ENCODE measurements at regions not wholly inside any gene's neighbourhood (a gene's known extent, or its start where the extent isn't known, plus 50 kb on each side); places are given as distances from the start of the nearest gene placed in this dataset.

DNA sequence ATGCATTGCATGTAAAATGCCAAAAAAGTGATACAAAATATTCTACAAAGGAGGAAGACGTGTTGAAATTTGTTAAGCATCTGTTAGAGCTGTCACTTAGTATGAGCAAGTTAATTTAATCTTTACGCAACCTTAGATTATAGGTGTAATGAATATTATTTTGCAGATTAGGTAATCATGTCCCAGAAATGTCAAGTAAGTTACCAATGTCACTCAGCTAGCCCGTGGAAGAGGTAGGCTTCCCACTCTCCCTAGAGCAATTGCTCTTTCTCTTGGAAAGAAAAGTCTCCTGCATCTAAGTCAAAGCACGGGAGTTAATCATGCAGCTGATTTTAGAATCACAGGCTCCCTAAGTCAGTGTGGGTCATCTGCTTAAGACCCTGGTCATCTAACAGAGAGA is 830.4 kb upstream of the IGFBP3 start:
- Histone ChIP-seq H3K4me3 (no peak overlapping the region), H3K36me3 (no peaks in the 10 kb centered on the region), H3K4me1 (no peaks in the 10 kb centered on the region), H3K27ac (no peak overlapping the region), H3K27me3 (no peaks in the 10 kb centered on the region), H3K9me3 (no peaks in the 10 kb centered on the region)
- TF ChIP-seq, protein P1, sequence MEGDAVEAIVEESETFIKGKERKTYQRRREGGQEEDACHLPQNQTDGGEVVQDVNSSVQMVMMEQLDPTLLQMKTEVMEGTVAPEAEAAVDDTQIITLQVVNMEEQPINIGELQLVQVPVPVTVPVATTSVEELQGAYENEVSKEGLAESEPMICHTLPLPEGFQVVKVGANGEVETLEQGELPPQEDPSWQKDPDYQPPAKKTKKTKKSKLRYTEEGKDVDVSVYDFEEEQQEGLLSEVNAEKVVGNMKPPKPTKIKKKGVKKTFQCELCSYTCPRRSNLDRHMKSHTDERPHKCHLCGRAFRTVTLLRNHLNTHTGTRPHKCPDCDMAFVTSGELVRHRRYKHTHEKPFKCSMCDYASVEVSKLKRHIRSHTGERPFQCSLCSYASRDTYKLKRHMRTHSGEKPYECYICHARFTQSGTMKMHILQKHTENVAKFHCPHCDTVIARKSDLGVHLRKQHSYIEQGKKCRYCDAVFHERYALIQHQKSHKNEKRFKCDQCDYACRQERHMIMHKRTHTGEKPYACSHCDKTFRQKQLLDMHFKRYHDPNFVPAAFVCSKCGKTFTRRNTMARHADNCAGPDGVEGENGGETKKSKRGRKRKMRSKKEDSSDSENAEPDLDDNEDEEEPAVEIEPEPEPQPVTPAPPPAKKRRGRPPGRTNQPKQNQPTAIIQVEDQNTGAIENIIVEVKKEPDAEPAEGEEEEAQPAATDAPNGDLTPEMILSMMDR (IDR thresholded peaks at IDR 0.05): no peak
- no peak for ATAC-seq
- intact Hi-C loops (cut with DNase I): no loop called here
- DNase-seq: no peak

DNA sequence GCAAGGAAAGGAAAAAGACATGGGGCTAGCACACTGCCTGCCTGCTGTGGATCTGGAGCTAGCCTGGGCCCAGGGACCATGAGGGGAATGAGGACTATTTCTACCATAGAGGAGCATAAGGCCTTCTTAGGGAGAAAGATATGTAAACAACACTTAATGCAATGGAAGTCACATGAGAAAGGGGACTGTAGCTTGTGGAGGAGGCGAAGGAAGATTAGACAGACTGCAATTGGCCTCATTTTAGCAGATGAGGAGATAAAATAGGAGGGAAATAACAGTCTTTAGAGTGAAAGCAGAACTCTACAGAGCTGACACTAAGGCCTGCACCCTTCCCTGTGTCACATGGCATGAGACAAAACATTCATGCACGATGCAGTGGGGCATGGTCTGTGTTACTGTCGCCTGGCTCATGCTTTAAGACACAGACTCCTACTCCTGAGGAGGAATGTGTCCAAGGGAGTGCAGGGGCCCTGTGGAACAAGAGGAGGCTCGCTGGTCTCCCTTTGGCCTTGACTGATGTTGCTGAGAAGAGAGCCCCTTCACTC is 829.3 kb upstream of the IGFBP3 start:
- intact Hi-C loops (cut with DNase I): no loop called here
- TF ChIP-seq, protein P1 (IDR thresholded peaks at IDR 0.05): no peak

DNA sequence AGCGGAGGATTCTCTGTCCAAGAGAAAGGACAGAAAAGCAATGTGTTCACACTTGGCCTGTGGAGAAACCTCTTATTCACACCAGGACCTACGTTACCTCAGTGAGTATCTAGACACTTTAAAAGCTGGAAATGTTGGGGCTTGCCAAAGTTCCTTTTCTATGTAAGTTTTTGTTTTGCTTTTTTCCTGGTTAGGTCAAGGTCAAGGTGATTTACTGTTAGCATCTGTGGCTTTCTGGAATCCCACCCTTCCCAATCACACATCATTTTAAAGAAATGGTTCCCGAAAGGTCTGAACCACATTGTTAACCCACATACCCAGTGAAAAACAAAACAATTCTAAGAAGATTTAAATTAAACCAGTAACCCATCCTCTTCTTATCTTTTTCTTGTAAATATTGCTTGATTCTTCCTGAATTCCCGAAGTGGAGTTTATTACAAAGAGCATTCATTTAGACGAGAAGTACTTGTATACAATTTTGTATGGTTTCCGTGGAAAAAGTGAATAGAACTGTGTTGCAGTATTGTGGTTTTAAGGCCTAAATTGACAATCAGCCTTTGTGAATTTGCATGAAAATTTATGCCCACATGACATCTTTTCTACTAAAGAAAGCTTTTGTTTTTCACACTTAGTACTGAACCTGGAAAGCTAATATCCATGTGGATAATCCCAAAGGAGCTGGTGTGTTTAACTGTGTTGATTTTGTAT is 827.0 kb upstream of the IGFBP3 start:
- Histone ChIP-seq H3K36me3 (no peaks in the 10 kb centered on the region), H3K4me1 (no peaks in the 10 kb centered on the region), H3K4me3 (no peak overlapping the region), H3K9me3 (no peaks in the 10 kb centered on the region), H3K27me3 (no peaks in the 10 kb centered on the region), H3K27ac (no peak overlapping the region)
- DNase-seq: no peak
- intact Hi-C loops (cut with DNase I): no loop called here
- ATAC-seq: no peak
- TF ChIP-seq, protein P1 (IDR thresholded peaks at IDR 0.05): no peak

More for the DNA sequence above, 829.3 kb upstream of the IGFBP3 start:
- Histone ChIP-seq H3K9me3 (no peaks in the 10 kb centered on the region), H3K27ac (no peak overlapping the region), H3K4me3 (no peak overlapping the region), H3K36me3 (no peaks in the 10 kb centered on the region), H3K4me1 (no peaks in the 10 kb centered on the region), H3K27me3 (no peaks in the 10 kb centered on the region)
- DNase-seq: no peak
- ATAC-seq: no peak

DNA sequence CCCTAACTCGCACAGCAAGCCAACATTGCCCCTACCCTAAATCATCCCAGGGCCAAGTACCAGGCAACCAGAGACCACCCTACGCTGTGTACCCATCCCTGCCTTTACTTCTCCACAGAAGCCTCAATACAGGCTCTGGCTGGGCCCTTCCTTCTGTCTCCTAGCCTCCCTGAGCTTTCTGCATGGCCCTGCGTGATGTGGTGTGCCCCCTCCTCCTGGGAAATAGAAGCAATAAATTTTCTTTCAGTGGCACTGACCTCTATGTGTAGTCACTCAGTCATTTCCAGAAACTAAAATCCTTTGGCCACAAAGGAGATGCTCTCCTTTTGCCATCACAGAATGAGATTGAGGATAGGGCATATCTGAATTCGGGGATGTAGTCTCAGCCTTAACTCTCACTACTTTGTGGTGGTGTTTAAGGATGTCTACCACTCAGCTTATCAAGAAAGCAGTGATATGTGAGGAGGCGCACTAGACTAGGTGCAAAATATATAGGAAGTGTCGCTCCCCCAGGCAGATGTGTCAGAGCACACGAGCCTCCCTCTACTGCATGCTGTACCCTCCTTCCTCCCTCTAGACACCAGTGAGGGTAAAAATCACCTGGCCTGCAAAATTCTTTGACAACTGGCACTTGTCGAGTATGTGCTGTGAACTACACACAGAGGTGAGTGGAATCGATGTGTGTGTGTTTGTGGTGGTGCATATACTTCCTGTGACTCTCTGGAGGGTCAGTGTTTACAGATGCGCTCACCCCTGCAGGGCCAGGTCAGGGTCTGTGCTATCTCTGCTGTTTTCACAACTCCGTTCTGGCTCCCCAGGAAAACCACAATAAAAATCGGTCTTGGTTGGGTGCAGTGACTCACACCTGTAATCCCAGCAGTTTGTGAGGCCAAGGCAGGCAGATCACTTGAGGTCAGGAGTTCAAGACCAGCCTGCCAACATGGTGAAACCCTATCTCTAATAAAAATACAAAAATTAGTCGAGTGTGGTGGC is 825.9 kb upstream of the IGFBP3 start:
- ATAC-seq: no peak
- no peaks in the 10 kb centered on the region for H3K36me3 ChIP-seq
- H3K27me3 ChIP-seq: no peaks in the 10 kb centered on the region
- H3K27ac ChIP-seq: no peak overlapping the region
- intact Hi-C loops (cut with DNase I): no loop called here
- no peak for DNase-seq
- H3K4me1 ChIP-seq: no peaks in the 10 kb centered on the region
- H3K4me3 ChIP-seq: no peak overlapping the region
- no peaks in the 10 kb centered on the region for H3K9me3 ChIP-seq
- TF ChIP-seq, protein P1 (IDR thresholded peaks at IDR 0.05): no peak

DNA sequence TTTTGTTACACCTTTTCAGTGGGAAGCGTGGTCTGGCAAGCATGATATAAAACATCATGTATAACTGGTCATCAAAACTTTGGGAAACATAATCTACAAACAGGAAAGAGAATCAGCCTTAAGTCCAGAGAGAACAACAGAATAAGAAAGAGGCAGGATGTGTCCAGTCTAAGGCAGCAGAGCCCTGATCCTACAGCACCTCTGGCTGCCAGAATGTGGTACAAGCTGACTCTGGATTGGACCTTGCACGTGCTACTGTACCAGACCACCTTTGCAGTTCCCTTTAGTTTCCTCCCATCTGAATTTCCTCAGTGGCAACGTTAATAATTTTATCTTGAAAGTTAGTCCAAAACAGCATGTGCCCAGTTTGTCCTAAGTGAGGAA is 824.6 kb upstream of the IGFBP3 start:
- peak in 1 of 4 donors; percentile 7 for DNase-seq
- TF ChIP-seq, protein P1 (IDR thresholded peaks at IDR 0.05): no peak

More for the DNA sequence above, 824.6 kb upstream of the IGFBP3 start:
- Histone ChIP-seq H3K27ac (no peak overlapping the region), H3K36me3 (no peaks in the 10 kb centered on the region), H3K4me3 (no peak overlapping the region), H3K9me3 (no peaks in the 10 kb centered on the region), H3K27me3 (no peaks in the 10 kb centered on the region), H3K4me1 (no peaks in the 10 kb centered on the region)
- intact Hi-C loops (cut with DNase I): no loop called here
- no peak for ATAC-seq

All from left lung (tissue), 4 donors.